ENCODE measurements at regions not wholly inside any gene's neighbourhood (a gene's known extent, or its start where the extent isn't known, plus 50 kb on each side); places are given as distances from the start of the nearest gene placed in this dataset.

GRCh38 chr15:97092656-97093055 lies 762.2 kb downstream of the NR2F2 start:
- POLR2A ChIA-PET, result no interaction called here
- TF ChIP-seq CTCF (IDR thresholded peaks at IDR 0.05; ENCODE audit: control extremely low read depth, extremely low read depth, low read depth, missing control alignments), result no peak
- no peak for DNase-seq (ENCODE audit: extremely low spot score)
- CTCF ChIA-PET, result interaction anchor here (1.0 kb wide), 1 partner anchor 13 kb away, joined by 3 read pairs; no protein-coding TSS in a partner anchor

DNA sequence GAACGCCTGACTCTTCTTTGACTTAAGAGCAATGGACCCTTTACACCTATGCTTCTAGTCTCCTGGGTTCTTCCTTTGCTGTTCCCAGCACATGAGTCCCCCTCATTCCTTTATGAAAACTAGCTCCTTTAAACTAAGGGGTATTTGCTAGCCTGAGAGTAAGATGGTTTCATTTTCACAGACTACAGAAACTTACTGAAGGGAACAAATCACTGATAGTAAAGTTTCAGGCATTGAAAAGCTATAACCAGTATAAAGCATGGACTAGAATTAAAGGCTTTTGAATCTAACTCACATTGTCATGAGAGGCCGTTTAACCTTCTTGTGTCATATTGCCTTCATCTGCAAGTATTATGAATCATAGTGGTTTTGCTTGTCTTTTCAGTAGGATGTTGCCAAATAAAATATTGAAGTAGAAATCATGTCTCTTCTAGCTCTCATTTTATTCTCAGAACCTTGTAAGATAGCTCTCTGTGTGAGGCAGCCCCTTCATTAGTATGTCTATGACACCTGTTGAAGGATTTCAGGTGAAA lies 765.9 kb downstream of the NR2F2 start:
- TF ChIP-seq CTCF (IDR thresholded peaks at IDR 0.05; ENCODE audit: control extremely low read depth, extremely low read depth, low read depth, missing control alignments), result no peak
- ChIA-PET POLR2A (no interaction called here), CTCF (interaction anchor here (1.1 to 1.5 kb wide), 3 partner anchors 9 to 81 kb away, joined by 3 to 5 read pairs (median 4); no protein-coding TSS in a partner anchor)
- no peak for DNase-seq (ENCODE audit: extremely low spot score)

- TF ChIP-seq CTCF (IDR thresholded peaks at IDR 0.05; ENCODE audit: control extremely low read depth, extremely low read depth, low read depth, missing control alignments), result no peak
- POLR2A ChIA-PET, result no interaction called here
- DNase-seq (ENCODE audit: extremely low spot score), result no peak
- CTCF ChIA-PET, result interaction anchor here (1.3 kb wide), 1 partner anchor 13 kb away, joined by 3 read pairs; no protein-coding TSS in a partner anchor
These were observed 768.5 kb downstream of the NR2F2 start for GRCh38 chr15:97099040-97099439.

- POLR2A ChIA-PET, result no interaction called here
- no peak for DNase-seq (ENCODE audit: extremely low spot score)
- TF ChIP-seq CTCF (IDR thresholded peaks at IDR 0.05; ENCODE audit: control extremely low read depth, extremely low read depth, low read depth, missing control alignments), result no peak
- CTCF ChIA-PET, result no interaction called here
These were observed 771.1 kb downstream of the NR2F2 start for GRCh38 chr15:97101572-97101971.

GRCh38 chr15:97114900-97115760 lies 784.6 kb downstream of the NR2F2 start:
- no peak for DNase-seq (ENCODE audit: extremely low spot score)
- CTCF ChIA-PET, result no interaction called here
- TF ChIP-seq CTCF (IDR thresholded peaks at IDR 0.05; ENCODE audit: control extremely low read depth, extremely low read depth, low read depth, missing control alignments), result no peak
- POLR2A ChIA-PET, result no interaction called here

GRCh38 chr15:97115761-97116070 lies 785.2 kb downstream of the NR2F2 start:
- CTCF ChIA-PET, result no interaction called here
- no peak for DNase-seq (ENCODE audit: extremely low spot score)
- POLR2A ChIA-PET, result no interaction called here
- TF ChIP-seq CTCF (IDR thresholded peaks at IDR 0.05; ENCODE audit: control extremely low read depth, extremely low read depth, low read depth, missing control alignments), result no peak

Measured in GM10248 (cell line).